HEK293 (cell line): ENCODE measurements at regions not wholly inside any gene's neighbourhood (a gene's known extent, or its start where the extent isn't known, plus 50 kb on each side); places are given as distances from the start of the nearest gene placed in this dataset.

Source experiments
- GLI2 ChIP-seq: fragments of 450-650 bp; formaldehyde crosslinking; IDR thresholded peaks from 2 replicates; pipeline ENCODE4; 2017; ENCODE audit warnings: missing biosample characterization, missing genetic modification characterization, low read depth, borderline replicate concordance
- GLIS1 ChIP-seq: fragments of 450-650 bp; formaldehyde crosslinking; IDR thresholded peaks from 2 replicates; pipeline ENCODE4 v1.5.1; 2016; ENCODE audit warnings: missing biosample characterization, missing genetic modification characterization
- IKZF3 ChIP-seq: fragments of 450-650 bp; IDR thresholded peaks from 2 replicates; pipeline ENCODE4 v1.5.0; 2018; ENCODE audit warnings: missing biosample characterization, mild to moderate bottlenecking, missing genetic modification characterization, moderate library complexity
- KLF10 ChIP-seq: fragments of 450-650 bp; IDR thresholded peaks from 2 replicates; pipeline ENCODE4 v1.5.1; 2018; ENCODE audit warnings: missing biosample characterization, mild to moderate bottlenecking, missing genetic modification characterization
- REPIN1 ChIP-seq: fragments of 450-650 bp; formaldehyde crosslinking; IDR thresholded peaks from 2 replicates; pipeline ENCODE4 v1.5.1; 2017; ENCODE audit warnings: missing biosample characterization, missing genetic modification characterization, low read depth
- SP7 ChIP-seq: fragments of 450-650 bp; formaldehyde crosslinking; IDR thresholded peaks from 2 replicates; pipeline ENCODE4 v1.5.1; 2016; ENCODE audit warnings: missing biosample characterization, missing genetic modification characterization
- ZBTB1 ChIP-seq: fragments of 450-650 bp; formaldehyde crosslinking; IDR thresholded peaks from 2 replicates; pipeline ENCODE4 v1.5.1; 2016; ENCODE audit warnings: missing biosample characterization, missing genetic modification characterization
- ZBTB6 ChIP-seq: fragments of 450-650 bp; formaldehyde crosslinking; IDR thresholded peaks from 2 replicates; pipeline ENCODE4 v1.5.1; 2017; ENCODE audit warnings: missing biosample characterization, missing genetic modification characterization
- ZIC2 ChIP-seq: fragments of 450-650 bp; formaldehyde crosslinking; IDR thresholded peaks from 2 replicates; pipeline ENCODE4 v1.5.1; 2016; ENCODE audit warnings: missing biosample characterization, missing genetic modification characterization
- ZNF114 ChIP-seq: fragments of 450-650 bp; formaldehyde crosslinking; IDR thresholded peaks from 2 replicates; pipeline ENCODE4 v1.5.0; 2017; ENCODE audit warnings: missing biosample characterization, missing genetic modification characterization
- ZNF157 ChIP-seq: fragments of 450-650 bp; formaldehyde crosslinking; IDR thresholded peaks from 2 replicates; pipeline ENCODE4 v1.5.1; 2016; ENCODE audit warnings: missing biosample characterization, missing genetic modification characterization
- ZNF16 ChIP-seq: fragments of 450-650 bp; formaldehyde crosslinking; IDR thresholded peaks from 2 replicates; pipeline ENCODE4 v1.5.1; 2016; ENCODE audit warnings: low read depth, missing biosample characterization, missing genetic modification characterization
- ZNF174 ChIP-seq: fragments of 450-650 bp; formaldehyde crosslinking; IDR thresholded peaks from 2 replicates; pipeline ENCODE4 v1.5.0; 2017; ENCODE audit warnings: missing biosample characterization, mild to moderate bottlenecking, missing genetic modification characterization
- ZNF175 ChIP-seq: fragments of 450-650 bp; formaldehyde crosslinking; IDR thresholded peaks from 2 replicates; pipeline ENCODE4 v1.5.1; 2016; ENCODE audit warnings: missing biosample characterization, missing genetic modification characterization
- ZNF19 ChIP-seq: fragments of 450-650 bp; formaldehyde crosslinking; IDR thresholded peaks from 2 replicates; pipeline ENCODE4; 2016; ENCODE audit warnings: missing biosample characterization, missing genetic modification characterization, low read depth
- ZNF214 ChIP-seq: fragments of 450-650 bp; formaldehyde crosslinking; IDR thresholded peaks from 2 replicates; pipeline ENCODE4 v1.5.1; 2017; ENCODE audit warnings: missing biosample characterization, mild to moderate bottlenecking, missing genetic modification characterization, borderline replicate concordance
- ZNF248 ChIP-seq: fragments of 450-650 bp; formaldehyde crosslinking; IDR thresholded peaks from 2 replicates; pipeline ENCODE4 v1.5.1; 2017; ENCODE audit warnings: missing biosample characterization, missing genetic modification characterization
- ZNF280D ChIP-seq: fragments of 450-650 bp; formaldehyde crosslinking; IDR thresholded peaks from 2 replicates; pipeline ENCODE4 v1.5.1; 2016; ENCODE audit warnings: missing biosample characterization, missing genetic modification characterization
- ZNF302 ChIP-seq: fragments of 450-650 bp; formaldehyde crosslinking; IDR thresholded peaks from 2 replicates; pipeline ENCODE4 v1.5.1; 2016; ENCODE audit warnings: missing biosample characterization, missing genetic modification characterization, low read depth
- ZNF324 ChIP-seq: fragments of 450-650 bp; formaldehyde crosslinking; IDR thresholded peaks from 2 replicates; pipeline ENCODE4 v1.5.1; 2016; ENCODE audit warnings: missing biosample characterization, missing genetic modification characterization
- ZNF335 ChIP-seq: fragments of 450-650 bp; formaldehyde crosslinking; conservative IDR thresholded peaks from 2 replicates; pipeline ENCODE4 v1.5.1; 2016; ENCODE audit warnings: missing biosample characterization, missing genetic modification characterization
- ZNF391 ChIP-seq: fragments of 450-650 bp; formaldehyde crosslinking; IDR thresholded peaks from 2 replicates; pipeline ENCODE4 v1.5.1; 2016; ENCODE audit warnings: low read depth, missing biosample characterization, missing genetic modification characterization, borderline replicate concordance
- ZNF394 ChIP-seq: fragments of 450-650 bp; formaldehyde crosslinking; IDR thresholded peaks from 2 replicates; pipeline ENCODE4 v1.5.1; 2016; ENCODE audit warnings: missing biosample characterization, missing genetic modification characterization, mild to moderate bottlenecking, moderate library complexity, borderline replicate concordance
- ZNF404 ChIP-seq: fragments of 450-650 bp; formaldehyde crosslinking; IDR thresholded peaks from 2 replicates; pipeline ENCODE4 v1.5.1; 2017; ENCODE audit warnings: missing biosample characterization, missing genetic modification characterization
- ZNF514 ChIP-seq: fragments of 450-650 bp; formaldehyde crosslinking; IDR thresholded peaks from 2 replicates; pipeline ENCODE4 v1.5.1; 2016; ENCODE audit warnings: missing biosample characterization, missing genetic modification characterization
- ZNF544 ChIP-seq: fragments of 450-650 bp; formaldehyde crosslinking; IDR thresholded peaks from 2 replicates; pipeline ENCODE4 v1.5.0; 2017; ENCODE audit warnings: missing biosample characterization, missing genetic modification characterization
- ZNF580 ChIP-seq: fragments of 450-650 bp; formaldehyde crosslinking; IDR thresholded peaks from 2 replicates; pipeline ENCODE4 v1.5.1; 2016; ENCODE audit warnings: missing biosample characterization, missing genetic modification characterization
- ZNF639 ChIP-seq: fragments of 450-650 bp; formaldehyde crosslinking; IDR thresholded peaks from 2 replicates; pipeline ENCODE4 v1.5.1; 2016; ENCODE audit warnings: missing biosample characterization, missing genetic modification characterization
- ZNF677 ChIP-seq: fragments of 450-650 bp; IDR thresholded peaks from 2 replicates; pipeline ENCODE4 v1.5.0; 2018; ENCODE audit warnings: missing biosample characterization, mild to moderate bottlenecking, missing genetic modification characterization, moderate library complexity
- ZNF791 ChIP-seq: fragments of 450-650 bp; formaldehyde crosslinking; IDR thresholded peaks from 2 replicates; pipeline ENCODE4 v1.5.1; 2016; ENCODE audit warnings: missing biosample characterization, missing genetic modification characterization
- ZNF837 ChIP-seq: fragments of 450-650 bp; formaldehyde crosslinking; IDR thresholded peaks from 2 replicates; pipeline ENCODE4 v1.5.1; 2016; ENCODE audit warnings: missing biosample characterization, missing genetic modification characterization
- ZNF843 ChIP-seq: fragments of 450-650 bp; formaldehyde crosslinking; IDR thresholded peaks from 2 replicates; pipeline ENCODE4 v1.5.1; 2016; ENCODE audit warnings: missing biosample characterization, missing genetic modification characterization
- ZSCAN4 ChIP-seq: fragments of 450-650 bp; formaldehyde crosslinking; IDR thresholded peaks from 2 replicates; pipeline ENCODE4 v1.5.1; 2017; ENCODE audit warnings: missing biosample characterization, missing genetic modification characterization

GRCh38 chr6:18585032-18585573 lies 198.0 kb downstream of the RNF144B start (continued):
- TF ChIP-seq ZNF175 (tag by site-specific recombination), result no peak
- TF ChIP-seq ZNF114 (tag by site-specific recombination), result no peak
- TF ChIP-seq ZNF677 (tag by site-specific recombination), result no peak
- TF ChIP-seq ZNF335 (tag by site-specific recombination), result peak; percentile 52; the same call in 1 of the 2 replicates
- peak; percentile 49; the same call in 1 of the 2 replicates for TF ChIP-seq ZNF639 (tag by site-specific recombination)
- TF ChIP-seq ZNF19, result no peak
- TF ChIP-seq GLIS1 (tag by site-specific recombination), result no peak
- no peak for TF ChIP-seq ZNF214 (tag by site-specific recombination)
- TF ChIP-seq ZNF843 (tag by site-specific recombination), result peak; percentile 69
- no peak for TF ChIP-seq ZNF544
- TF ChIP-seq ZNF394, result peak; percentile 63; the same call in 1 of the 2 replicates
- TF ChIP-seq IKZF3 (tag by site-specific recombination), result no peak; the same call in 1 of the 2 replicates
- TF ChIP-seq ZNF837 (tag by site-specific recombination), result no peak
- peak; percentile 94 for TF ChIP-seq ZNF324 (tag by site-specific recombination)
- TF ChIP-seq ZNF248 (tag by site-specific recombination), result no peak
- TF ChIP-seq ZNF302 (tag by site-specific recombination), result no peak
- TF ChIP-seq ZNF174 (tag by site-specific recombination), result no peak
- no peak for TF ChIP-seq ZNF791
- peak; percentile 69 for TF ChIP-seq ZSCAN4 (tag by site-specific recombination)
- 0 out of 2 replicates have a peak, but pooled peaks have one; percentile 23 for TF ChIP-seq ZNF157
- no peak for TF ChIP-seq ZNF580 (tag by site-specific recombination)
- TF ChIP-seq ZNF391 (tag by site-specific recombination), result no peak
- TF ChIP-seq GLI2, result no peak; the same call in 1 of the 2 replicates
- TF ChIP-seq ZNF514 (tag by site-specific recombination), result no peak
- TF ChIP-seq ZBTB1 (tag by site-specific recombination), result no peak
- TF ChIP-seq ZBTB6, result no peak
- peak; percentile 67; the same call in 1 of the 2 replicates for TF ChIP-seq ZNF280D (tag by site-specific recombination)
- no peak for TF ChIP-seq REPIN1 (tag by site-specific recombination)
- TF ChIP-seq ZNF16, result no peak
- TF ChIP-seq SP7 (tag by site-specific recombination), result peak; percentile 82; the same call in 1 of the 2 replicates
- no peak for TF ChIP-seq ZNF404
- peak; percentile 86 for TF ChIP-seq ZIC2 (tag by site-specific recombination)
- TF ChIP-seq KLF10 (tag by site-specific recombination), result no peak
